Tibial nerve (tissue), 4 donors: ENCODE measurements at regions not wholly inside any gene's neighbourhood (a gene's known extent, or its start where the extent isn't known, plus 50 kb on each side); places are given as distances from the start of the nearest gene placed in this dataset.

Source experiments
- DNase-seq, 2 donors: peaks; one replicate each; pipeline ENCODE4 v3.0.0-alpha.2; 2019; ENCODE audit warnings: low spot score in 2 of 2
- H3K27ac ChIP-seq, 4 donors: fragments of 200-600 bp; sonication (generic) in 3 of 4; one replicate each; pipeline ENCODE4 v1.5.1; 2017 to 2019; ENCODE audit warnings: mild to moderate bottlenecking in 1 of 4
- H3K27me3 ChIP-seq, 2 donors: fragments of 200-600 bp; sonication (generic) in 1 of 2; one replicate each; pipeline versions ENCODE4 v1.5.1 to v1.6.0; 2017 to 2019
- H3K36me3 ChIP-seq, 3 donors: fragments of 200-600 bp; sonication (generic); one replicate each; pipeline ENCODE4 v1.5.1; 2018 to 2019
- H3K4me1 ChIP-seq, 4 donors: fragments of 200-600 bp; sonication (generic) in 3 of 4; one replicate each; pipeline ENCODE4 v1.5.1; 2017 to 2019
- H3K4me3 ChIP-seq, 4 donors: fragments of 200-600 bp; sonication (generic) in 3 of 4; one replicate each; pipeline ENCODE4 v1.5.1; 2017 to 2019; ENCODE audit warnings: mild to moderate bottlenecking in 1 of 4, moderate library complexity in 1 of 4
- H3K9me3 ChIP-seq, 4 donors: fragments of 200-600 bp; sonication (generic) in 3 of 4; one replicate each; pipeline ENCODE4 v1.5.1; 2017 to 2019
- EP300 ChIP-seq, 2 donors: sonication (generic); formaldehyde crosslinking; IDR thresholded peaks; one replicate each; pipeline ENCODE4 v1.6.1; 2017; ENCODE audit warnings: antibody characterized with exemption in 2 of 2, mild to moderate bottlenecking in 1 of 2
- POLR2A ChIP-seq, 2 donors: fragments of 450-650 bp; IDR thresholded peaks; one replicate each; pipeline ENCODE4 v1.6.1; 2017; ENCODE audit warnings: antibody characterized with exemption in 2 of 2, mild to moderate bottlenecking in 2 of 2, moderate library complexity in 2 of 2
- WGBS, 2 donors: methylation state at CpG; one replicate each; pipeline ENCODE4 v1.1.5; 2018; 5-methylcytosine and 5-hydroxymethylcytosine counted together
- TF ChIP-seq, protein P1 (sequence below), 5 experiments: fragments of 200-600 bp in 3 of 5; fragments of 450-650 bp in 2 of 5; sonication (generic) in 3 of 5; IDR thresholded peaks; one replicate each; pipeline ENCODE4 v1.5.1; 2016 to 2019; ENCODE audit warnings: antibody characterized with exemption in 5 of 5, mild to moderate bottlenecking in 3 of 5, moderate library complexity in 2 of 5

- Histone ChIP-seq H3K27ac (no peak overlapping the region), H3K36me3 (no peaks in the 10 kb centered on the region), H3K9me3 (no peaks in the 10 kb centered on the region), H3K27me3 (no peaks in the 10 kb centered on the region), H3K4me1 (no peaks in the 10 kb centered on the region), H3K4me3 (no peak overlapping the region)
- 73 to 100% methylated on average over 1 to 2 of the region's 2 CpGs for WGBS, 2 donors
- no peak for DNase-seq
- TF ChIP-seq POLR2A (IDR thresholded peaks at IDR 0.05) = no peak
- no peak for TF ChIP-seq EP300 (IDR thresholded peaks at IDR 0.05)
- TF ChIP-seq, protein P1, sequence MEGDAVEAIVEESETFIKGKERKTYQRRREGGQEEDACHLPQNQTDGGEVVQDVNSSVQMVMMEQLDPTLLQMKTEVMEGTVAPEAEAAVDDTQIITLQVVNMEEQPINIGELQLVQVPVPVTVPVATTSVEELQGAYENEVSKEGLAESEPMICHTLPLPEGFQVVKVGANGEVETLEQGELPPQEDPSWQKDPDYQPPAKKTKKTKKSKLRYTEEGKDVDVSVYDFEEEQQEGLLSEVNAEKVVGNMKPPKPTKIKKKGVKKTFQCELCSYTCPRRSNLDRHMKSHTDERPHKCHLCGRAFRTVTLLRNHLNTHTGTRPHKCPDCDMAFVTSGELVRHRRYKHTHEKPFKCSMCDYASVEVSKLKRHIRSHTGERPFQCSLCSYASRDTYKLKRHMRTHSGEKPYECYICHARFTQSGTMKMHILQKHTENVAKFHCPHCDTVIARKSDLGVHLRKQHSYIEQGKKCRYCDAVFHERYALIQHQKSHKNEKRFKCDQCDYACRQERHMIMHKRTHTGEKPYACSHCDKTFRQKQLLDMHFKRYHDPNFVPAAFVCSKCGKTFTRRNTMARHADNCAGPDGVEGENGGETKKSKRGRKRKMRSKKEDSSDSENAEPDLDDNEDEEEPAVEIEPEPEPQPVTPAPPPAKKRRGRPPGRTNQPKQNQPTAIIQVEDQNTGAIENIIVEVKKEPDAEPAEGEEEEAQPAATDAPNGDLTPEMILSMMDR (IDR thresholded peaks at IDR 0.05) = no peak
These were observed 347.2 kb upstream of the MEF2C start for GRCh38 chr5:89230178-89230577.

DNA sequence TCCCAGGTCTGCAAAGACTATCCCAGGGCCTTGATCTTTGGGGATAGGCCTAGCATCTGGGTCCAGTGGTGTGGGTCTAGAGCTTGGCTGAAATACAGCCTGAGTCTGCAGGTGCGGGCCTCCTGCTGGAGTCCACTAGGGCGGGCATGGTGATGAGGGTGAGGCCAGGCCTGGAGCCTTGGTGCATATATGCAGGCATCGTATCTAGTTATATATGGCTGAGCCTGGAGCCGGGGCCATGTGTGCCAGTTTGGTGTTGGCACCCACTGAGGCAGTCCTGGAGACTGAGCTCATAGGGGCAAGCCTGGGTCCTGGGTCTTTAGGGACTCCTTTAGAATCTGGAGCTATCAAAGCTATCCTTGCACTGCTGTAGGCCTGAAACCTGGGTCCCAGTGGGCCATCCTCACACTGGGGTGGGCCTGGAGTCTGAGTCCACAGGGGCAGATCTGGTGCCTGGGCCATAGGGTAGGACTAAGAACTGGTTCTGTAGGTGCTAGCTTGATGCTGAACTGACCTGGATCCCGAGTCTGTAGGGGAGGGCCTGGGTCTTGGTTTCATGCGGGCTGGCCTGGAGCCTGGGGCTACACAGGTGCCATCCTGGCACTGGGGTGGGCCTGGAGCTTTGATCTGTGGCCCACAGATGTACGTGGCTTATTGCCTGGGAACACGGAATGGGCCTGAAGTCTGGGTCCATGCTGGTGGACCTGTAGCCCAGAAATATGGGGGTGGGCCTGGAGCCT lies 346.5 kb upstream of the MEF2C start:
- Histone ChIP-seq H3K27me3 (no peaks in the 10 kb centered on the region), H3K27ac (no peak overlapping the region), H3K4me3 (no peak overlapping the region), H3K4me1 (no peaks in the 10 kb centered on the region), H3K9me3 (no peaks in the 10 kb centered on the region), H3K36me3 (no peaks in the 10 kb centered on the region)
- TF ChIP-seq POLR2A (IDR thresholded peaks at IDR 0.05) = no peak
- TF ChIP-seq, protein P1 (IDR thresholded peaks at IDR 0.05) = no peak
- no peak for TF ChIP-seq EP300 (IDR thresholded peaks at IDR 0.05)
- 94 to 97% methylated on average over 7 to 8 of the region's 8 CpGs for WGBS, 2 donors
- no peak for DNase-seq

- no peaks in the 10 kb centered on the region for H3K4me1 ChIP-seq
- 97 to 100% methylated on average over 1 of the region's 1 CpG for WGBS, 2 donors
These were observed 345.4 kb upstream of the MEF2C start for GRCh38 chr5:89228355-89228754.

DNA sequence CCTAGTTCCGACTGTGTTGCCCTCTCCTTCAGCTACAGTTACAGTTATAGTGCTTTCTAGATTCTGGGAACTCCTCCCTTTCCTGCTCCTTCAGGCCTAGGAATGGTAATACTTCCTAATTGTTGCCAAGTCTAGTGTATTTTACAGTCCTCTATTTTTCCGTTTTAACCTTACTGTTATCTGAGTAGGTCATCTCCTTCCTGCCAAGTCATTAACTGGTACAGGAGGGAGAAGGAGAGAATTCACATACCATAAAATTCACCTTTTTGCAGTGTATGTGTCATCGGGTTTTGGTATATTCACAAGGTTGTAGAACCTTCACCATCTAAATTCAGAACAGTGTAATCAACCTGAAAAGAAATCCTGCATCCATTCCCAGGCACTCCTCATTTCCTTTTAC lies 335.4 kb upstream of the MEF2C start:
- H3K9me3 ChIP-seq = peaks cover 0 to 5% (median 0%) of the 10 kb centered on the region in 4 donors
- 90 to 94% methylated on average over 3 of the region's 3 CpGs for WGBS, 2 donors
- TF ChIP-seq EP300 (IDR thresholded peaks at IDR 0.05) (no peak), POLR2A (IDR thresholded peaks at IDR 0.05) (no peak)
- TF ChIP-seq, protein P1 (IDR thresholded peaks at IDR 0.05) = no peak
- H3K36me3 ChIP-seq = no peaks in the 10 kb centered on the region
- no peaks in the 10 kb centered on the region for H3K4me1 ChIP-seq
- DNase-seq = no peak
- H3K4me3 ChIP-seq = no peak overlapping the region
- H3K27me3 ChIP-seq = no peaks in the 10 kb centered on the region
- no peak overlapping the region for H3K27ac ChIP-seq

More at GRCh38 chr5:89228355-89228754, 345.4 kb upstream of the MEF2C start:
- H3K27me3 ChIP-seq = no peaks in the 10 kb centered on the region
- H3K4me3 ChIP-seq = no peak overlapping the region
- H3K9me3 ChIP-seq = no peaks in the 10 kb centered on the region
- TF ChIP-seq, protein P1 (IDR thresholded peaks at IDR 0.05) = no peak
- H3K27ac ChIP-seq = no peak overlapping the region
- no peak for DNase-seq
- no peaks in the 10 kb centered on the region for H3K36me3 ChIP-seq

- DNase-seq = no peak
- no peak overlapping the region for H3K27ac ChIP-seq
- no peaks in the 10 kb centered on the region for H3K4me1 ChIP-seq
- no peak for TF ChIP-seq EP300 (IDR thresholded peaks at IDR 0.05)
- TF ChIP-seq, protein P1 (IDR thresholded peaks at IDR 0.05) = no peak
- H3K36me3 ChIP-seq = no peaks in the 10 kb centered on the region
- H3K4me3 ChIP-seq = no peak overlapping the region
- 98% methylated on average over 3 of the region's 3 CpGs for WGBS, 2 donors
- H3K9me3 ChIP-seq = peaks cover 0 to 3% (median 0%) of the 10 kb centered on the region in 4 donors
- H3K27me3 ChIP-seq = no peaks in the 10 kb centered on the region
These were observed 333.6 kb upstream of the MEF2C start for GRCh38 chr5:89216606-89217005.
